HL-60/S4 treated with retinoic acid at 250 ng/mL for 4 days and 3 days (cell line): ENCODE measurements at regions not wholly inside any gene's neighbourhood (a gene's known extent, or its start where the extent isn't known, plus 50 kb on each side); places are given as distances from the start of the nearest gene placed in this dataset.

ENCODE experiments used
- in situ Hi-C: fragments of 300-500 bp; cut with MboI; formaldehyde crosslinking; loops from 2 replicates; pipeline ENCODE4 v1.7.0; 2022; ENCODE audit warnings: low sequenced_read_pairs

GRCh38 chr14:62629176-62629725 lies 416.0 kb downstream of the KCNH5 start:
- in situ Hi-C loops, result no loop called here

GRCh38 chr14:62631176-62631575 lies 414.1 kb downstream of the KCNH5 start:
- in situ Hi-C loops, result no loop called here

DNA sequence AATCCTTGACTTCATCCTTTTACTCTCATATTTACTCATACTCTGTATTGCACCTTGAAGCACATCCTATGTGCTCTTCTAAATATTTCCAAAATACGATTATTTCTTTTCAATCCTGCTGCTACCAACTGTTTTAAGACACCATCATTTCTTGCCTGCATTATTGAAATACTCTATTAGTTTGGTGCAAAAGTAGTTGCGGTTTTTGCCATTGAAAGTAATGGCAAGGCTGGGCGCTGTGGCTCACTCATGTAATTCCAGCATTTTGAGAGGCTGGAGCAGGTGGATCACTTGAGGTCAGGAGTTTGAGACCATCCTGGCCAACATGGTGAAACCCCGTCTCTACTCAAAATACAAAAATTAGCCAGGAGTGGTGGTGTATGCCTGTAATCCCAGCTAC lies 412.5 kb downstream of the KCNH5 start:
- in situ Hi-C loops, result no loop called here

DNA sequence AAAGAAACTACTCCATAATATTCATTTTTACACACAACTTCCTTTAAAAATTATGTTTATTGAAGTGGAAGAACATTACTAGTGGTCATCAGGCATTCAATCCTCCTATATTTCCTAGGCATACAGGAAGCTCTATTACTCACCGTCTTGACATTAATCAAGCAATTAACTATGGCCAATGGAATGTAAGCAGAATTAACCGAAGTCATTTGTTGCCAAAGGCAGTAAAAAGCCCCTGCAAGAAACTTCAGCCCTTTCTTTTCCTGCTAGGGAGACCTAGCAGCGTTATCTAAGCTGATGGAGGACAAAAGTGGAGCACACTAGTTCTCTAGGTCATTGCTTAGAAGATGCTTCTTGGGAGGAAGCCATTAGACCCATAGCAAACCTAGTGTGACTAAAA lies 399.6 kb downstream of the KCNH5 start:
- in situ Hi-C loops, result no loop called here
